ENCODE measurements at regions not wholly inside any gene's neighbourhood (a gene's known extent, or its start where the extent isn't known, plus 50 kb on each side); places are given as distances from the start of the nearest gene placed in this dataset.
A peak's percentile ranks its signal among the peaks of the same experiment; 100 is the strongest.

DNA sequence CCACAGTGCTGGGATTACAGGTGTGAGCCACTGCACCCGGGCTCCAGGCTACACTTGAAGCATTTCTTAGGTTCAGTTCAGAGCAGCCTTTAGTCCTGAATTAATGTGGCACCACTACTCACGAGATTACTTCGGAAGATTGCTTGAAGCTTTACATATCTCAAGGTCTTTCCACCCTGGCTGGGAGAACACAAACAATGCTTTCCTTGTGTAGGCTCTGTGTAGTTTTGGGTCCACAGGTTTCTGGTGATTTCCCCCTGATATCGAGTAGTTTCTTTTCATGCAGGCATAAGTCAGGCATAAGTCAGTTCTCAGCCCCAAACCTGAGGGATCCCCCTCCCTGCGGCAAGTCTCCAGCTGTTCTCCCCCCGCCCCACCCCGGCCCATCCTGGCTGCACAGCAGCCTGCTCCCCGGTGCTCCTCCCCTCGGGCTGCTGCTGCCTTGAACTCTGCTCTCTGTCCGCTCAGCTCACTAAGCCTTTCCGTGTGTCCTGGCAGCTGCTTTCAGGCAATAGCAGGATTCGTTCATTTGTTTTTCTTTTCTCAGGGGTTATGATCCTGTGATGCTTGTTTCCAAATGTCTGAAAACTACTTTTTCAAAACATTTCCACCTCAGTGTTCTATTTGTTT lies 417.7 kb downstream of the TMEM121 start:
- Mint-ChIP-seq H3K36me3 (ENCODE audit: low read depth) (peaks cover 54% of the 10 kb centered on the region), H3K4me3 (no peak overlapping the region), H3K27me3 (ENCODE audit: insufficient read depth, low read depth, poor library complexity) (peaks cover 2% of the 10 kb centered on the region), H3K4me1 (no peaks in the 10 kb centered on the region), H3K27ac (no peak overlapping the region), H3K9me3 (peaks cover 96% of the 10 kb centered on the region)
- H3K4me1 ChIP-seq (ENCODE audit: insufficient read depth), result no peaks in the 10 kb centered on the region
- H3K9me2 ChIP-seq (ENCODE audit: insufficient read depth), result no peaks in the 10 kb centered on the region
- no peak overlapping the region for H2AFZ ChIP-seq
- H3K36me3 ChIP-seq (ENCODE audit: insufficient read depth), result no peaks in the 10 kb centered on the region
- no peaks in the 10 kb centered on the region for H3F3A ChIP-seq (replicated peaks; ENCODE audit: low read depth)
- ATAC-seq (no peak), DNase-seq (ENCODE audit: low spot score) (no peak)
- no peaks in the 10 kb centered on the region for H3K79me2 ChIP-seq (replicated peaks; ENCODE audit: insufficient read depth)
- no peak overlapping the region for H3K4me2 ChIP-seq
- TF ChIP-seq NANOG (IDR thresholded peaks at IDR 0.05; ENCODE audit: borderline replicate concordance) (no peak), JUNB (IDR thresholded peaks at IDR 0.05; ENCODE audit: unreplicated experiment) (no peak), ZNF114 (CRISPR knock-in tag; IDR thresholded peaks at IDR 0.05) (no peak), EZH2 (IDR thresholded peaks at IDR 0.05; ENCODE audit: low read depth, unreplicated experiment) (no peak)
- TF ChIP-seq, protein P1, sequence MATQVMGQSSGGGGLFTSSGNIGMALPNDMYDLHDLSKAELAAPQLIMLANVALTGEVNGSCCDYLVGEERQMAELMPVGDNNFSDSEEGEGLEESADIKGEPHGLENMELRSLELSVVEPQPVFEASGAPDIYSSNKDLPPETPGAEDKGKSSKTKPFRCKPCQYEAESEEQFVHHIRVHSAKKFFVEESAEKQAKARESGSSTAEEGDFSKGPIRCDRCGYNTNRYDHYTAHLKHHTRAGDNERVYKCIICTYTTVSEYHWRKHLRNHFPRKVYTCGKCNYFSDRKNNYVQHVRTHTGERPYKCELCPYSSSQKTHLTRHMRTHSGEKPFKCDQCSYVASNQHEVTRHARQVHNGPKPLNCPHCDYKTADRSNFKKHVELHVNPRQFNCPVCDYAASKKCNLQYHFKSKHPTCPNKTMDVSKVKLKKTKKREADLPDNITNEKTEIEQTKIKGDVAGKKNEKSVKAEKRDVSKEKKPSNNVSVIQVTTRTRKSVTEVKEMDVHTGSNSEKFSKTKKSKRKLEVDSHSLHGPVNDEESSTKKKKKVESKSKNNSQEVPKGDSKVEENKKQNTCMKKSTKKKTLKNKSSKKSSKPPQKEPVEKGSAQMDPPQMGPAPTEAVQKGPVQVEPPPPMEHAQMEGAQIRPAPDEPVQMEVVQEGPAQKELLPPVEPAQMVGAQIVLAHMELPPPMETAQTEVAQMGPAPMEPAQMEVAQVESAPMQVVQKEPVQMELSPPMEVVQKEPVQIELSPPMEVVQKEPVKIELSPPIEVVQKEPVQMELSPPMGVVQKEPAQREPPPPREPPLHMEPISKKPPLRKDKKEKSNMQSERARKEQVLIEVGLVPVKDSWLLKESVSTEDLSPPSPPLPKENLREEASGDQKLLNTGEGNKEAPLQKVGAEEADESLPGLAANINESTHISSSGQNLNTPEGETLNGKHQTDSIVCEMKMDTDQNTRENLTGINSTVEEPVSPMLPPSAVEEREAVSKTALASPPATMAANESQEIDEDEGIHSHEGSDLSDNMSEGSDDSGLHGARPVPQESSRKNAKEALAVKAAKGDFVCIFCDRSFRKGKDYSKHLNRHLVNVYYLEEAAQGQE (IDR thresholded peaks at IDR 0.05; ENCODE audit: unreplicated experiment), result no peak
- no peaks in the 10 kb centered on the region for H4K20me1 ChIP-seq (replicated peaks; ENCODE audit: insufficient read depth)
- no peak overlapping the region for H3K27ac ChIP-seq (ENCODE audit: low read depth)
- no peak overlapping the region for H3K4me3 ChIP-seq
- H3K27me3 ChIP-seq (ENCODE audit: insufficient read depth), result no peaks in the 10 kb centered on the region

DNA sequence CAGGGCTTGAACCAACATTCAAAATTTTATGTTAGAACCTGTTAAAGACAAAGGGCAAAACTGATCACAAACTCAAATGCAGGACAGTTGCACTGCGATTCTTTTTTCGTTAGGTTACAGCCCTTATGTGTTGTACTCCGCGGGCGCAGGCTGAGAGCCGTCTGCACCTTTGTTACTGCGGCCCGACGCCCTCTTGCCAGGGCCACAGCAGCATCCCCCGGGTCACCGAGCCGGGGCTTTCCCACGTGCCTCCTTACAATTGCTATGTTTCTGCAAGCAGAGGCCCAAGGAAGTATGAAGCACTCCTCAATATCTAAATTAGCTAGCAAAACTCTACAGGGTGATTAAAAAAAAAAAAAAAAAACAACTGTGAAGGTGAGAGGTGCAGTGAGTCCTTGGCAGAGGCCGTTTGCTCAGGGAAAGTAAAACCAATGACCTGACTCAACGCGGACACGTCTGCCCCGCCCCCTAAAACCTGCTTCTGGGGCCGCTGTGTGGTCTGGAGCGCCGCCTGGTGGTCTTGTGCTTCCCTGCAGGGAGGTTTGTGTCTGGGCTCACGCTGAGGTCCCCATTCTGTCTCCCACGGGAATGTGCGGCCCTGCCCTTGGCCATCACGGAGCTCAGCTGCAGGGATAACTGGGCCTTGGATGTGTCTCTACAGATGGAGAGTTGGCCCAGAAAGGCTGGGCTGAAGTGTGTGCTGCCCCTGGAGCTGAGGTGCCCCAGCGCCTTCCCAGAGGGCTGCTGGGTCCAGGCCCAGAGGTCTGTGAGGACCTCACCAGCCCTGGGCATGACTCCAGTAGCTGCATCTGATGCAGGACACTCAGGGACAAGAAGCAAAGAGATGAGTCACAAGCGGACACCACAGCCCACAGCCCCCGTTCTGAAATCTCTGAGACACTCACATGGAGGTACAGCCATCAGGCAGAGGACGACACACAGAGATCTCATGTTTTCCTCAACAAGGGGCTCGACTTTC lies 418.5 kb downstream of the TMEM121 start:
- peaks cover 55% of the 10 kb centered on the region for H3K36me3 Mint-ChIP-seq (ENCODE audit: low read depth)
- Histone ChIP-seq H4K20me1 (replicated peaks; ENCODE audit: insufficient read depth) (no peaks in the 10 kb centered on the region), H3K4me3 (no peak overlapping the region), H3K27me3 (ENCODE audit: insufficient read depth) (no peaks in the 10 kb centered on the region), H3K27ac (ENCODE audit: low read depth) (no peak overlapping the region), H3K4me2 (no peak overlapping the region), H3K9me2 (ENCODE audit: insufficient read depth) (no peaks in the 10 kb centered on the region), H3K36me3 (ENCODE audit: insufficient read depth) (no peaks in the 10 kb centered on the region), H3F3A (replicated peaks; ENCODE audit: low read depth) (no peaks in the 10 kb centered on the region), H3K4me1 (ENCODE audit: insufficient read depth) (no peaks in the 10 kb centered on the region), H3K79me2 (replicated peaks; ENCODE audit: insufficient read depth) (no peaks in the 10 kb centered on the region), H2AFZ (no peak overlapping the region)
- DNase-seq (ENCODE audit: low spot score) (peak; percentile 1), ATAC-seq (no peak)
- H3K4me1 Mint-ChIP-seq, result no peaks in the 10 kb centered on the region
- no peak for TF ChIP-seq NANOG (IDR thresholded peaks at IDR 0.05; ENCODE audit: borderline replicate concordance)
- TF ChIP-seq, protein P2, sequence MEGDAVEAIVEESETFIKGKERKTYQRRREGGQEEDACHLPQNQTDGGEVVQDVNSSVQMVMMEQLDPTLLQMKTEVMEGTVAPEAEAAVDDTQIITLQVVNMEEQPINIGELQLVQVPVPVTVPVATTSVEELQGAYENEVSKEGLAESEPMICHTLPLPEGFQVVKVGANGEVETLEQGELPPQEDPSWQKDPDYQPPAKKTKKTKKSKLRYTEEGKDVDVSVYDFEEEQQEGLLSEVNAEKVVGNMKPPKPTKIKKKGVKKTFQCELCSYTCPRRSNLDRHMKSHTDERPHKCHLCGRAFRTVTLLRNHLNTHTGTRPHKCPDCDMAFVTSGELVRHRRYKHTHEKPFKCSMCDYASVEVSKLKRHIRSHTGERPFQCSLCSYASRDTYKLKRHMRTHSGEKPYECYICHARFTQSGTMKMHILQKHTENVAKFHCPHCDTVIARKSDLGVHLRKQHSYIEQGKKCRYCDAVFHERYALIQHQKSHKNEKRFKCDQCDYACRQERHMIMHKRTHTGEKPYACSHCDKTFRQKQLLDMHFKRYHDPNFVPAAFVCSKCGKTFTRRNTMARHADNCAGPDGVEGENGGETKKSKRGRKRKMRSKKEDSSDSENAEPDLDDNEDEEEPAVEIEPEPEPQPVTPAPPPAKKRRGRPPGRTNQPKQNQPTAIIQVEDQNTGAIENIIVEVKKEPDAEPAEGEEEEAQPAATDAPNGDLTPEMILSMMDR (conservative IDR thresholded peaks at IDR 0.05; ENCODE audit: low read depth in 2 of 2), result peak in 1 of 2 experiments; percentile 19; a peak in 1 of 4 replicates
- TF ChIP-seq, protein P3, sequence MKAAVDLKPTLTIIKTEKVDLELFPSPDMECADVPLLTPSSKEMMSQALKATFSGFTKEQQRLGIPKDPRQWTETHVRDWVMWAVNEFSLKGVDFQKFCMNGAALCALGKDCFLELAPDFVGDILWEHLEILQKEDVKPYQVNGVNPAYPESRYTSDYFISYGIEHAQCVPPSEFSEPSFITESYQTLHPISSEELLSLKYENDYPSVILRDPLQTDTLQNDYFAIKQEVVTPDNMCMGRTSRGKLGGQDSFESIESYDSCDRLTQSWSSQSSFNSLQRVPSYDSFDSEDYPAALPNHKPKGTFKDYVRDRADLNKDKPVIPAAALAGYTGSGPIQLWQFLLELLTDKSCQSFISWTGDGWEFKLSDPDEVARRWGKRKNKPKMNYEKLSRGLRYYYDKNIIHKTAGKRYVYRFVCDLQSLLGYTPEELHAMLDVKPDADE (IDR thresholded peaks at IDR 0.05), result no peak
- H3K27me3 Mint-ChIP-seq (ENCODE audit: insufficient read depth, low read depth, poor library complexity), result peaks cover 2% of the 10 kb centered on the region
- no peak overlapping the region for H3K4me3 Mint-ChIP-seq
- peaks cover 95% of the 10 kb centered on the region for H3K9me3 Mint-ChIP-seq
- H3K27ac Mint-ChIP-seq, result no peak overlapping the region
